ENCODE measurements at regions not wholly inside any gene's neighbourhood (a gene's known extent, or its start where the extent isn't known, plus 50 kb on each side); places are given as distances from the start of the nearest gene placed in this dataset.

- DNase-seq = no peak
Measured at GRCh38 chr6:33950891-33951889, 147.4 kb upstream of the MLN start.

GRCh38 chr6:33950472-33950881, 146.7 kb upstream of the MLN start:
- no peak for DNase-seq

- DNase-seq = no peak
Measured at GRCh38 chr6:33949877-33950435, 146.2 kb upstream of the MLN start.

DNA sequence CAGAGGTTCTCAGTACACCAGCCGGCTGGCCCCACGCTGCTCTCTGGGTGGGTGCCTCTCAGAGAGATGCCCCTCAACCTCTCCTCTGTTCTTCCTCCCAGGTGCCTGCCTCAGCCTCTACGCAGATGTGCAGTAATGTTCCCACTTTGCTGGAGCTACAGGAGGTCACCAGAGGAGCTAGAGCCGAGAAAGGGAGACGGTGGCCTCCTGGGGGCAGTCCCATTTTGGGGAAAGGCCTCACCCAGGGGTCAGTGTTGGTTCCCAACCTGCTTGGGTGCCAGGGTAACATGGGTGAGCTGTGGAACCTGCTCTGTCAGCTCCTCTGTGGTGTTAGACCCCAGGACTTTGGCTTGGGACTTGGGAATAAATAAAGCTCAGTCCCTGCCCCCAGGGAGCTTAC, 145.3 kb upstream of the MLN start:
- DNase-seq = no peak

DNA sequence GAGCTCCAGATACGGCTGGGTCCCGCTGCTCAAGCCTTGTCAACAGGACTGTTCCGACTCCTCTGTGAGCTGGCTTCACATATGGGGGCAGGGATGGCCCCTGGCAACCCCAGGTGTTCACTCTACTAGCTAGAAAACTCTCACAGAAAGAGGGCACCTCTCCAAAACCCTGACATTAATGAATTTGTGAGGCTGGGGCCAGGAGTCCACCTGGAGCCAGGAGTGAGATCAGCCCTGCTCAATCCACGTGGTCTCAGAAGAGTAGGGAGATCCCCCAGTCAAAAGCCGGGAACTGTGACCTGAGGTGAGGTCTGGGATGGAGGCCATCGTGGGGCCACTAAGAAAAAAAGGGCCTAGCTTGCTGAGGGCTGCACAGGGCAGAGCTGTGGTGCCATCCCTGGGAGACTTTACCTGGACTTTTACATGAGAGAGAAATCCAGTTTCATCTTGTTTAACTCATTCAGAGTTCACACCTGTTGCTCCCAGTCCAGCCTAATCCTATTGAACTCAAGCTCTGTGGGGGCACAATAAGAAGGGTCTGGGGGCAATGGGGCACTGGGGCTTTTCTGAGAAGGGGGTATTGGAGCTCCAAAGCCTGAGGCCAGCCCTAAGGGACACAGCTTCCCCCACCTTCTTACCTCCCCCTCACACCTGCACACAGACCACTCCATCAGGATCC, 144.3 kb upstream of the MLN start:
- no peak for DNase-seq

GRCh38 chr6:33947047-33947446, 143.2 kb upstream of the MLN start:
- no peak for DNase-seq

- DNase-seq = no peak
Measured at GRCh38 chr6:33945931-33946330, 142.1 kb upstream of the MLN start.

DNA sequence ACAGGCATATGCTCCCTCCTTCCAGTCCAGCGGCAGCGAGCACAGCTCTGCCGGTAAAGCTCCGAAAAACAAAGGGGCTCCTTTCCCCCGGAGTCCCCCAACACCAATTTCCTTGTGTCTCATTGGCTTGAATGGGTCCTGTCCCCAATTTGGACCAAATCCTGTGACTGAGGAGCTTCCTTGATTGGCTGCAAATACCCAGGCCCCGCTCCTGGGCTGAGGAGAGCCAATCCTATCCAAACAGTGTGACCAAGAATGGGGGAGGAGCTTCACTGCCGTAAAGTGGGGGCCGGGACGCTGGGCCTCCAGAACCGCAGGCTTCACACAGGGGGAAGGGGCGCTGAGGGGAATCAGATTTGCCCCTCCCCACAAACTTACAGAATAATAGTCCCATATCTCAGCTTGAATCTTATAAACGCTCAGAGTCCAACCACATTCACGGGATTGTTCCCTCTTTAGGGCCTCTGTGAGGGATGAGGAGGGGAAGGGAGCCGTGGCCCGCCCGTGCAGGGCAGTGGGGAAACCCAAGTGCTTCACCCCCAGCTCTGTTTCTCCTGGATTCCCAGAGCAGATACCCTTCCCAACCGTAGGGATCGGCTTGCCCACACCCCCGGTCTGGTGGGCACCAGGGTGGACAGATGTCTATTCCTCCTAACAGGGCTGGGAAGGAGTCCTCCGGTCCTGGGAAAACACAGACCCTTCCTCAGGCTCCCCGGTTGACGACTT, 141.0 kb upstream of the MLN start:
- no peak for DNase-seq

DNA sequence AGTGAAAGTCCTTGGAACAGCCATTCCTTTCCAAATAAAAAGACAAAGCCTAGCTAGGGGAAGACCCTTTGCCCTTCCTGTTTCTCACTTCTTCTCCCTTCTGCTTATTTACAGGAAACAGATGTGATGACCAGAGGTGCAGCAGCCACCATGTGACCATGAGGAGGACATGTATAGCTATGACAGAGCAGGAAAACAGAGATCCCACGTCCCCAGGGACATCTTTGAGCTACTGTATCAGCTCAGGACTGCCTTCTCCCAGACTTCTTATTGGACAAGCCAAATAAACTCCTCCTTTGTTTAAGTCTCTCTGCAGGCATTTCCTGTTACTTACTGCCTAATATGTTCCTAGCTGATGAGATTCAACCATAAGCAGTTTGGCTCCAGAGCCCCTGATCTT, 133.1 kb upstream of the MLN start:
- no peak for DNase-seq

DNA sequence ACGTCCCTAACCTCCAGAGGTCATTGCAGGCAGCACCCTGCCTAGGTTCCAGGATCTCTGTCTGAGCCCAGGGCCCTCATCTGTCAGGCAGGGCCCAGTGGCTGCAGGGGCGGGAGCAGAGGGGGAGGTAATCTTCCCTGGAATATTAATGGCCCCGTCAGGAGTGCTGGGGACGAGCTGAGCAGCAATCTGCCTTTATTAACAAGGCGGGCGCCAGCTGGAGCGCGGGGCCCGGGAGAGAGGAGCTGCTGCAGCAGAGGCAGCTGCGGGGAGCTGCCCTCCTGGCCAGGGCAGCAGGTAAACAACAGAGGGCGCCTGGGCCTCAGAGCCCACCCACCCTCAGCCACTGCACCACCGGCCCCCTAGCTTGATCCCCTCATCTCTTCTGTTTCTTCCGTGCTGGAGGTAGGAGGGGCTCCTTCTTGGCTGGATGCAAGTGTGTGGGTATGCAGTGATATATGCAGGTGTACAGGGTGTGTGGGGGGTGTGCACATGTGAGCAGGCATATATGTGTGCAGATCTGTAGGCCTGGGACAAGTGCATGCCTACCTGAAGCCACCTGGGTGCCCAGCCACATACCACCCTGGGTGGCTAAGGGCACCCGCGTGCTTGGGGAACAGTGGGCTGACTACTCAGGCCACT, 131.8 kb upstream of the MLN start:
- no peak for DNase-seq

GRCh38 chr6:33934731-33935270, 131.0 kb upstream of the MLN start:
- no peak for DNase-seq

DNA sequence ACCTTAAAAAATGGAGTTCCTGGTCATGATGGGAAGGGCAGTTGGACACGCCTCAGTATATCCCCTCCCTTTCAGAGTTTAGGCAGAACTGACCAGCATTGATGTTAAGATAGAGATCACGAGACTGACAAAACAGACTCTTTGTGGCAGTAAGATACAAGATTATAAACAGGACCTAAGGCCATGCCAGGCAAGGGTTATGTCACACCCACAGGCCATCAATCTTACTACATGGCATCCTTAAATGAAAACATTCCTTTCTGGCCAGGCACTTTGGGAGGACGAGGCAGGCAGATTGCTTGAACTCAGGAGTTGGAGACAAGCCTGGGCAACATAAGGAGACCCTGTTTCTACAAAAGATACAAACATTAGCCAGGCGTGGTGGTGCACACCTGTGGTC, 129.3 kb upstream of the MLN start:
- DNase-seq = no peak

GRCh38 chr6:33931799-33932198, 128.0 kb upstream of the MLN start:
- DNase-seq = no peak

DNA sequence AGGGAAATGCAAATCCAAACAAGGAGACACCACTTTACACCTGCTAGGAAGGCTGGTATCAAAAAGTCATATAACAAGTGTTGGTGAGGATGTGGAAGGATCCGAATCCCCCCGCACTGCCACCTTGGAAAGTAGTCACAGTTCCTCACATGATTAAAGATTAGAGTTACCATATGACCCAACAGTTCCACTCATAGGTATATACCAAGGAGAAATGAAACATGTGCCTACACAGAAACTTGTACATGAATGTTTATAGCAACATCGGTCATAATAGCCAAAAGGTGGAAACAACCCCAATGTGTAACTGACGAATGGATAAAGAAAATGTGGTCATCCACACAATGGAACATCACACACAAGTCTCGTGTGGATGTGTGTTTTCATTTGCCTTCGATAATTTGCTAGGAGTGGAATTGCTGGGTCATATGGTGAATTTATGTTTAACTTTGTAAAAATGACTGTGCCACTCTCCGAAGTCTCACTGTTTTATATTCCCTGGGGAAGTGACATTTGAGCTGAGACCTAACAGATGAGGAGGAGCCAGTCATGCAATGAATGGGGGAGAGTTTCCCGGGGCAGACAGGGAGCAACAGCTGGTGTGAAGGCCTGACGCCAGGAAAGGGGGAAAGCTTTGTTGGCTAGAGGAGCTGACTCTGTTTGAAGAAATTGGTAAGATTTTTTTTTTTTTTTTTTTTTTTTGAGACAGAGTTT, 125.9 kb upstream of the MLN start:
- no peak for DNase-seq

DNA sequence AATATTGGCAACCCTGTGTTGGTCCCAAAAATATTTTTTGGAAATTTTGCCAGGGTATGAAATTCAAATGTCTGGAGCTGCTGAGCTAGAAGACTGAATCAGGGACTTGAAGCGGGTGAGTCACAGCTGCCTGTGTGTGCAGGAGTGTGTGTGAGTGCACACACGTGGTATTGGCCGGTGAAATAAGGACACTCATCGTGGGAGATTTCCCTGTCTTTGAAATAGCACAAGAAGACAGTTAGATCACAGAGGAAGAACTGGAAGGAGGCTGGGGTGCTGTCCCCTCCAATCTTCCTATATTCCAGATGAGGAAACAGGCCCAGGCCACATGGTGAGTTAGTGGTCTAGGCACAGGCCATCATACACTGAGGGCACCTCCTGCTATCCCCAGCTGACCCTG, 123.8 kb upstream of the MLN start:
- no peak for DNase-seq

DNA sequence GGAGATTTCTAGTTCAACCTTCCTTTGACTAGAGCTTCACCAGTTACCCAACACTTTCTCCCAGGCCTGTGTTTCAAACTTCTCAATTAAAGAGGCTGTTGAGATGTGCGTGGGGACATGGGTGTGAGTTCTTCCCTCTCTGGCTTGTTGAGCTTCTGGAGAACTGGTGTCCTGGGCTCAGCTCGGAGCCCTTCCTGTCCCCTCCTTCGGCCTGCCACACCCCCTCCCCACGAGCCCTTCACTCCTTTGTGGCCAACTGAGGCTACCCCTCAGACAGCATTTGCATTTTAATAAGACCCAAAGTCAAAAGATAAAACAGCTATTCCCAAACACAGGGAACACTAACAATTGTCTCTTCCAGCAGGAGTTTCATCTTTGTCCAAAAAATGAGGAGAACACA, 123.3 kb upstream of the MLN start:
- DNase-seq = no peak

DNA sequence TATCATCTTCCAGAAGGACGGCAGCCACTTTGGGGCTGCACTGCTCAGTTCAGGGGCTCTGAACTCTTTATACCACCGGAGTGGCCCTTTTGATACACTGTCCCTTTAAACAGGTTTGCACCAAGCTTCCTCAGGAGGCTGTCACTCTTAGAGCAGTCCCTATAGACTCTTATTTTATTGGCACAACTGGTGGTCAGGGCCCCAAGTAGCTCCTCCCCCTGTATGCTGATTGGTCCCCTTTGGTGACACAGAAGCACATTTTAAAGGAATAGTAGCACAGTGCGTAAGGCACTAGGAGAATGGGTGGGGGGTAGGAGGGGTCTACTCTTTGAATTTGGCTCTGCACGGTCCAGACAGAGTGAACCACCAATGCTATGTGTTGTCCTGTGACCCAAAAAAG, 122.6 kb upstream of the MLN start:
- no peak for DNase-seq

DNA sequence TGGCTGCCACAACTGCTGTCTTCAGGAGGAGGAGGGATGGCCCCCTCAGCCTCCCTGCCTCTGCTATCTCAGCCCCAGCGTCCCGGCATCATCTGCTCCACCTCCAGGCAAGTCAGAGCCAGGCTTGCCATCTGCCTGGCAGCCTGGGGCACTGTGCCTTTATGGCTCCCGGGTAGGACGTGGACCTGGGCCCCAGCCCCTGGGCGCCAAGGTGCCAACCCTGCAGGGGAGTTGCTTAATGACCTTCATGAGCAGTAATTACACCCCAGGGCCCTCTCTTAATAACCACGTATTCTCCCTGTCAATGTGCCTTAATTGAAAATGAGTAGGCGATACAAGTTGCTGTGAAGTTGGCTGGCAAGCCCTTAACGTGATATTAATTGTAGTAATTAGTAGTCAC, 122.1 kb upstream of the MLN start:
- DNase-seq = no peak

- no peak for DNase-seq
Measured at GRCh38 chr6:33925210-33925609, 121.4 kb upstream of the MLN start.

DNA sequence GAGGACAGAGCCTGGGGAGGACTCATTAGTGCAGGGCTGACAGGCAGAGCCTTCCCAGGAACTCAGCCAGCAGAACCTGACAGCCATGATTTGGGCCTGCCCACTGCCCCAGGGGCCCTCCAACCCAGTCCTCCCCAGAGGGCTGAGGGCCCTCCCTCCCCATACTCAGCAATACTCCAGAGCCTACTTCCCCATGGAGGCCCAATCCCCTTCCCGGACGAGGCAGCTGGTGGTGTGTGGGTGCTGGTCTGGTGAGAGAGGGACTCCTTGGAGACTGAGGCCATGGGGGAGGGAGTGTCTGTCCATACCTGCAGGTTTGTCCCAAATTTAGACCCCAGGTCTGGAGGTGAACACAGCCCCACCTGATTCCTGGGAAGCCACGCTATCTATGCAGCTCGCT, 120.9 kb upstream of the MLN start:
- no peak for DNase-seq

- DNase-seq = no peak
Measured at GRCh38 chr6:33923857-33924514, 120.2 kb upstream of the MLN start.
